Trophoblast cell (in vitro differentiated cells and primary cell): ENCODE measurements at regions not wholly inside any gene's neighbourhood (a gene's known extent, or its start where the extent isn't known, plus 50 kb on each side); places are given as distances from the start of the nearest gene placed in this dataset.

Source experiments
- DNase-seq, 2 donors: peaks; one replicate each; pipeline ENCODE4 v3.0.0-alpha.2; 2016
- H2AFZ ChIP-seq: 2 replicates; pipeline ENCODE4 v1.6.1; 2013; ENCODE audit warnings: low read length, moderate library complexity, mild to moderate bottlenecking; ENCODE audit not compliant: insufficient read depth, poor library complexity
- H2AK5ac ChIP-seq: 2 replicates; pipeline ENCODE4 v1.6.1; 2013; ENCODE audit warnings: mild to moderate bottlenecking, low read length
- H2BK120ac ChIP-seq: 2 replicates; pipeline ENCODE4 v1.6.1; 2013; ENCODE audit warnings: low read length, mild to moderate bottlenecking, moderate library complexity; ENCODE audit not compliant: insufficient read depth, poor library complexity
- H2BK12ac ChIP-seq: 2 replicates; pipeline ENCODE4 v1.6.1; 2013; ENCODE audit warnings: mild to moderate bottlenecking, low read length, moderate library complexity
- H2BK5ac ChIP-seq: 2 replicates; pipeline ENCODE4 v1.6.1; 2013; ENCODE audit warnings: low read length, low read depth, moderate library complexity, mild to moderate bottlenecking; ENCODE audit not compliant: poor library complexity
- H3K14ac ChIP-seq: 2 replicates; pipeline ENCODE4 v1.6.1; 2013; ENCODE audit warnings: mild to moderate bottlenecking, low read length
- H3K18ac ChIP-seq: 2 replicates; pipeline ENCODE4 v1.6.1; 2013; ENCODE audit warnings: mild to moderate bottlenecking, low read length
- H3K23ac ChIP-seq: 2 replicates; pipeline ENCODE4 v1.6.1; 2013; ENCODE audit warnings: low read length
- H3K27ac ChIP-seq: 2 replicates; pipeline ENCODE4 v1.5.1; 2013; ENCODE audit warnings: low read depth, mild to moderate bottlenecking, inconsistent platforms, low read length, moderate library complexity
- H3K27me3 ChIP-seq: 2 replicates; pipeline ENCODE4 v1.6.1; 2013; ENCODE audit warnings: inconsistent platforms, mild to moderate bottlenecking, low read length, moderate library complexity; ENCODE audit not compliant: insufficient read depth
- H3K36me3 ChIP-seq, 2 experiments: 1 replicate in 1 of 2; 2 replicates in 1 of 2; pipeline ENCODE4 v1.6.1; 2013; ENCODE audit warnings: low read length in 2 of 2, mild to moderate bottlenecking in 2 of 2, moderate library complexity in 1 of 2; ENCODE audit not compliant: insufficient read depth in 2 of 2, control insufficient read depth in 1 of 2
- H3K4ac ChIP-seq: 2 replicates; pipeline ENCODE4 v1.6.1; 2013; ENCODE audit warnings: low read depth, mild to moderate bottlenecking, low read length, moderate library complexity
- H3K4me1 ChIP-seq, 2 experiments: 1 replicate in 1 of 2; 2 replicates in 1 of 2; pipeline ENCODE4 v1.6.1; 2013; ENCODE audit warnings: low read length in 2 of 2, mild to moderate bottlenecking in 2 of 2, moderate library complexity in 1 of 2; ENCODE audit not compliant: insufficient read depth in 2 of 2, control insufficient read depth in 1 of 2
- H3K4me2 ChIP-seq: 2 replicates; pipeline ENCODE4 v1.6.1; 2013; ENCODE audit warnings: inconsistent platforms, mild to moderate bottlenecking, low read length, moderate library complexity
- H3K4me3 ChIP-seq: 2 replicates; pipeline ENCODE4 v1.5.1; 2013; ENCODE audit warnings: mild to moderate bottlenecking, low read depth, low read length, inconsistent platforms
- H3K79me1 ChIP-seq: one replicate; pipeline ENCODE4 v1.6.1; 2013; ENCODE audit warnings: low read length
- H3K79me2 ChIP-seq: 2 replicates; pipeline ENCODE4 v1.6.1; 2013; ENCODE audit warnings: low read length, mild to moderate bottlenecking; ENCODE audit not compliant: control insufficient read depth, insufficient read depth, poor library complexity
- H3K9ac ChIP-seq: 2 replicates; pipeline ENCODE4 v1.6.1; 2013; ENCODE audit warnings: mild to moderate bottlenecking, low read length
- H3K9me3 ChIP-seq: 2 replicates; pipeline ENCODE4 v1.6.1; 2013; ENCODE audit warnings: low read depth, mild to moderate bottlenecking, control low read depth, inconsistent platforms, low read length; ENCODE audit not compliant: insufficient read depth
- H4K12ac ChIP-seq: 2 replicates; pipeline ENCODE4 v1.6.1; 2013; ENCODE audit warnings: low read depth, mild to moderate bottlenecking, low read length, moderate library complexity
- H4K8ac ChIP-seq: 2 replicates; pipeline ENCODE4 v1.6.1; 2013; ENCODE audit warnings: low read depth, mild to moderate bottlenecking, low read length, moderate library complexity
- H4K91ac ChIP-seq: one replicate; pipeline ENCODE4 v1.6.1; 2013; ENCODE audit warnings: low read depth, mild to moderate bottlenecking, low read length, moderate library complexity
- WGBS: extraction: QIAGEN DNeasy Blood & Tissue Kit; methylation state at CpG from one replicate; pipeline ENCODE4 v1.1.7; 2013; ENCODE audit warnings: missing lambda C conversion rate; ENCODE audit not compliant: insufficient read length, insufficient coverage; ENCODE audit errors: extremely low coverage; 5-methylcytosine and 5-hydroxymethylcytosine counted together

GRCh38 chrX:149114874-149115273, 390.2 kb downstream of the IDS start:
- Histone ChIP-seq H3K4me1 (no peaks in the 10 kb centered on the region), H3K9ac (no peak overlapping the region), H4K8ac (no peak overlapping the region), H3K27ac (no peak overlapping the region), H2AFZ (no peak overlapping the region), H3K18ac (no peak overlapping the region), H3K4me3 (no peak overlapping the region), H4K12ac (no peak overlapping the region), H2BK5ac (no peak overlapping the region), H2BK12ac (no peak overlapping the region), H4K91ac (no peak overlapping the region), H3K79me1 (no peaks in the 10 kb centered on the region), H2BK120ac (no peak overlapping the region), H3K14ac (no peak overlapping the region), H3K4me2 (no peak overlapping the region), H3K79me2 (no peaks in the 10 kb centered on the region), H3K27me3 (no peaks in the 10 kb centered on the region), H3K23ac (no peak overlapping the region), H3K4ac (no peak overlapping the region), H3K36me3 (no peaks in the 10 kb centered on the region), H2AK5ac (no peak overlapping the region), H3K9me3 (no peaks in the 10 kb centered on the region)
- WGBS: no CpG with 5 or more reads among the region's 4 CpGs
- no peak for DNase-seq

GRCh38 chrX:149114001-149114400, 391.1 kb downstream of the IDS start:
- H4K8ac ChIP-seq: no peak overlapping the region
- no peak overlapping the region for H3K18ac ChIP-seq
- DNase-seq: no peak
- no CpG with 5 or more reads among the region's 15 CpGs for WGBS
- H3K9ac ChIP-seq: no peak overlapping the region
- H3K27ac ChIP-seq: no peak overlapping the region
- H4K91ac ChIP-seq: no peak overlapping the region
- H2AK5ac ChIP-seq: no peak overlapping the region
- H2AFZ ChIP-seq: no peak overlapping the region
- no peak overlapping the region for H2BK5ac ChIP-seq
- no peaks in the 10 kb centered on the region for H3K27me3 ChIP-seq
- H4K12ac ChIP-seq: no peak overlapping the region
- no peak overlapping the region for H3K4me2 ChIP-seq
- H3K36me3 ChIP-seq: no peaks in the 10 kb centered on the region
- H3K79me1 ChIP-seq: no peaks in the 10 kb centered on the region
- no peaks in the 10 kb centered on the region for H3K9me3 ChIP-seq
- no peaks in the 10 kb centered on the region for H3K79me2 ChIP-seq
- H3K23ac ChIP-seq: no peak overlapping the region
- no peak overlapping the region for H2BK120ac ChIP-seq
- no peak overlapping the region for H3K4me3 ChIP-seq
- H3K14ac ChIP-seq: no peak overlapping the region
- no peak overlapping the region for H2BK12ac ChIP-seq
- H3K4me1 ChIP-seq: no peaks in the 10 kb centered on the region
- H3K4ac ChIP-seq: no peak overlapping the region

- H3K4me1 ChIP-seq: no peaks in the 10 kb centered on the region
- H3K36me3 ChIP-seq: no peaks in the 10 kb centered on the region
- no peaks in the 10 kb centered on the region for H3K27me3 ChIP-seq
- no peak overlapping the region for H2BK5ac ChIP-seq
- H3K18ac ChIP-seq: no peak overlapping the region
- no peak overlapping the region for H3K14ac ChIP-seq
- H2AFZ ChIP-seq: no peak overlapping the region
- no peak overlapping the region for H3K4me3 ChIP-seq
- H4K8ac ChIP-seq: no peak overlapping the region
- no peak overlapping the region for H4K91ac ChIP-seq
- no peaks in the 10 kb centered on the region for H3K9me3 ChIP-seq
- H3K79me1 ChIP-seq: no peaks in the 10 kb centered on the region
- no peak overlapping the region for H2BK120ac ChIP-seq
- H3K23ac ChIP-seq: no peak overlapping the region
- no peak overlapping the region for H3K4ac ChIP-seq
- DNase-seq: no peak
- H3K4me2 ChIP-seq: no peak overlapping the region
- H3K79me2 ChIP-seq: no peaks in the 10 kb centered on the region
- H4K12ac ChIP-seq: no peak overlapping the region
- no peak overlapping the region for H3K27ac ChIP-seq
- no peak overlapping the region for H3K9ac ChIP-seq
- H2AK5ac ChIP-seq: no peak overlapping the region
- H2BK12ac ChIP-seq: no peak overlapping the region
These were observed 407.3 kb downstream of the IDS start for GRCh38 chrX:149097786-149098185.

GRCh38 chrX:149092179-149092578, 412.9 kb downstream of the IDS start:
- no CpG with 5 or more reads among the region's 3 CpGs for WGBS

More at GRCh38 chrX:149092179-149092578, 412.9 kb downstream of the IDS start:
- H4K12ac ChIP-seq: no peak overlapping the region
- no peak overlapping the region for H2BK120ac ChIP-seq
- no peak for DNase-seq
- no peak overlapping the region for H3K14ac ChIP-seq
- H2AFZ ChIP-seq: no peak overlapping the region
- H3K23ac ChIP-seq: no peak overlapping the region
- no peak overlapping the region for H3K4me2 ChIP-seq
- no peaks in the 10 kb centered on the region for H3K79me1 ChIP-seq
- no peak overlapping the region for H2BK5ac ChIP-seq
- H3K36me3 ChIP-seq: no peaks in the 10 kb centered on the region
- H3K79me2 ChIP-seq: no peaks in the 10 kb centered on the region
- H4K91ac ChIP-seq: no peak overlapping the region
- no peaks in the 10 kb centered on the region for H3K9me3 ChIP-seq
- no peak overlapping the region for H2AK5ac ChIP-seq
- no peak overlapping the region for H3K4me3 ChIP-seq
- H3K4ac ChIP-seq: no peak overlapping the region
- no peak overlapping the region for H3K27ac ChIP-seq
- no peaks in the 10 kb centered on the region for H3K27me3 ChIP-seq
- H3K9ac ChIP-seq: no peak overlapping the region
- no peak overlapping the region for H2BK12ac ChIP-seq
- no peak overlapping the region for H3K18ac ChIP-seq
- no peak overlapping the region for H4K8ac ChIP-seq
- no peaks in the 10 kb centered on the region for H3K4me1 ChIP-seq
